Loucy (cell line): ENCODE measurements at regions not wholly inside any gene's neighbourhood (a gene's known extent, or its start where the extent isn't known, plus 50 kb on each side); places are given as distances from the start of the nearest gene placed in this dataset.

Source experiments
- CTCF ChIP-seq: fragments of 200-600 bp; sonication (generic); conservative IDR thresholded peaks from 2 replicates; pipeline ENCODE4 v1.5.1; 2014; ENCODE audit warnings: mild to moderate bottlenecking, antibody characterized with exemption, low read length
- EZH2phosphoT487 ChIP-seq: fragments of 200-600 bp; IDR thresholded peaks from 2 replicates; pipeline ENCODE4 v1.6.1; 2018; ENCODE audit warnings: antibody characterized with exemption, mild to moderate bottlenecking, moderate library complexity, borderline replicate concordance

- no peak for TF ChIP-seq CTCF
- TF ChIP-seq EZH2phosphoT487 = no peak
These were observed 216.2 kb downstream of the SNX19 start for GRCh38 chr11:130700092-130700491.
